Mucosa of gallbladder (tissue), 1 donor: ENCODE measurements at regions not wholly inside any gene's neighbourhood (a gene's known extent, or its start where the extent isn't known, plus 50 kb on each side); places are given as distances from the start of the nearest gene placed in this dataset.
"Not testable (repeated sequence)": the region's sequence is repeated elsewhere in the genome, so short reads cannot be mapped to it uniquely, and the experiment has no call there.

ENCODE experiments used
- DNase-seq: peaks from one replicate; pipeline ENCODE4 v3.0.0-alpha.2; 2020; ENCODE audit warnings: low spot score
- donor health status: DM: no; HTN: no; CAD: no.

DNA sequence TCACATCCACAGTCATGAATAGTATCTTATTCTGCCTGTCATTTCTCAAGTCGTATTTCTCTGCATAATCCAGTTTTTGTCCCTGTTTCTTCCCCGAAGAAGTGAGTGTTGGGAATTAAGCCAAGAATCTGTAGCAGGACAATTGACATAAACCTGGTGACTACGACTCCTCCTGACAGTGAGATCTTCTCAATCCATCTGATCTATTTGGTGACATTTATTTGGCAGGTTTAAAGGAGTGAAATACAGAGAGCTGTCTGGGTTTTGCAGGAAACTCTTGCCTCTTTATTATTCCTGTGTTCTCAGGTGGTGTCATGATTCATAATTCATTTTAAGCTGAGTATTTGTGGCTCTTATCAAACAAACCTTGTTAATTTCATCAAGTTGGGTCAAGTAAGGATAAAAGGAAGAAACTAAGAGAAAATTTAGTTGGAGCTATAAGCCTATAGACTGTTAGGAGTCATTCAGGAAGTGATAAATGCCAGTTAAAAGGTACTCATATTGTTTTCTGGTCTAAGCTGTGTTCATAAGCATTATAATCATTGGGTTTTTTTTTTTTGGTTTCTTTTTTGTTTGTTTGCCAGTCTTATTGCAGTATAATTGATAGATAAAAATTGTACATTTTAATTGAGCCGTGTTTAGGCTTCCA is 95.9 kb upstream of the PCSK1 start:
- DNase-seq = no peak

DNA sequence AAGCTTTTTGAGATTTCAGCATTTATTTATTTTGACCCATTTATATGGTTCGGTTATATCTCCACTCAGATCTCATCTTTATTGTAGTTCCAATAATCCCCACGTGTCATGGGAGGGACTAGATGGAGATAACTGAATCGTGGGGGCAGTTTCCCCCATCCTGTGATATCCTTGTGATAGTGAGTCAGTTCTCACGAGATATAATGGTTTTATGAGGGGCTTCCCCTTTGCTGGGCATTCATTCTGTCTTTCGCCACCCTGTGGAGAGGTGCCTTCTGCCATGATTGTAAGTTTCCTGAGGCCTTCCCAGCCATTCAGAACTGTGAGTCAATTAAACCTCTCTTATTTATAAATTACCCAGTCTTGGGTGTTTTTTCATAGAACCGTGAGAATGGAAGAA is 96.5 kb upstream of the PCSK1 start:
- DNase-seq = no peak

DNA sequence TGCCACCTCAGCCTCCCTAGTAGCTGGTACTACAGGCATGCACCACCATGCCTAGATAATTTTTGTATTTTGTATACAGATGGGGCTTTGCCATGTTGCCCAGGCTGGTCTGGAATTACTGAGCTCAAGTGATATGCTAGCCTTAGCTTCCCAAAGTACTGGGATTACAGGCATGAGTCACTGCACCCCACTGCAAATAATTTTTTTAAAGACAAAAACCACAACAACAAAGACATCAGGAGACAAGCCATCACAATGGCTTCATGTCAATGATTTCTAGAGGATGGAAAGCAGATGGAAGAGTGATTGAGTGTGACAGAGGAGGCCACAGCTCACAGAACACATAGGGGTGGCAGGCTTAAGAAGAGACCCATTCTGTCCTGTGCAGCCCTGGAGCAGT is 97.9 kb upstream of the PCSK1 start:
- DNase-seq = no peak

DNA sequence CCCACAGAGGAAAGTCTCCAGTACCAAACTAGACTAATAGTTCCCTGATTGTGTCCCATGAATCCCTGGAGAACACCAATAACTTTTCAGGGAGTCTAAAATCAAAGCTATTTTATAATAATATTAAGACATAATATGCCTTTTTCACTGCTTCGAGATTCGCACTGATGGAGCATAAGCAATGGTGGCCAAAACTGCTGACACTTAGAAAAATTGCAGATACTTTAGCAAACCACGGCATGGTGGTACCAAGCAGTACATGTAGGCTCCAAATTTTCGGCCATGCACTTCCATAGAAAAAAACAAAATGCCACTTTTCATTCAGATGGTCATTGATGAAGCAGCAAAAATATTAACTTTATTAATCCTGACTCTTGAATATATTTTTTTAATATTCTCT is 100.3 kb upstream of the PCSK1 start:
- DNase-seq = no peak

DNA sequence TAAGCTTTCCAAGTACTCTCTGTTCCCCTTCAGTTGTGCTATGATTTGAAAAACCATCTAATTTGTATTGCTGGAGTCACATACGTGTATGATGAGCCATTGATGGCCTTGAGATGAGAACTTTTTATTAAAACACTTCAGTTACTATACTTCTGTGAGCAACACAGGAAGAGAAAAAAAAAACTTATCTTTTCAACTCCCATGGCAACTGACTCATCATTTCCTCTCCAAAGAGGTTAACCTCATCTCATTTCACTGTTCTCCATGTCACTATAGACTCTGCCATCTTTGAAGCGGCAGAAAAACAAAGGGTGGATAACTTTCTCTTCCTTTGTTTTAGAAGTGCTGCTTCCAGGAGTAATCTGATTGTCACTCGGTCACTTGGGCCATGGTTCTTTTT is 104.3 kb upstream of the PCSK1 start:
- DNase-seq = no peak

DNA sequence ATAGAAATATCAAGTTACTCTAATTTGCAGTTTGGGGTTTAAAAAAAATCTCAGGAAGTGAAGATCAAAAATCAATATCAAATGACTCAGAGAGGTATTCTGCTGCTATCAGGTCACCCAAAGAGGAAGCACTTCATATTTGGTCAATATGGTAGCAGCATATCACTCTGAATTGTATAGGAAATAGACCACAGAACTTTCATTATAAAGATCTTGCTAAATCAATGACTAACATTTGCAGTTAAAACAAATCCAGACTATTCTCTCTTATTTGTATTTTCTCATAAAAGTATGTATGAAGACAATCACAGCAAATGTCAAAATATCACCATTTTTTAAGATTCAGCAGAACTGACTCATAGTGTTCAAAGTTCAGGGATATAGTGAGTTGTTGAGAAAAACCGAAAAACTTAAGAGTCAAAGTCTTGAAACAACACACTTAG is 105.8 kb upstream of the PCSK1 start:
- no peak for DNase-seq

DNA sequence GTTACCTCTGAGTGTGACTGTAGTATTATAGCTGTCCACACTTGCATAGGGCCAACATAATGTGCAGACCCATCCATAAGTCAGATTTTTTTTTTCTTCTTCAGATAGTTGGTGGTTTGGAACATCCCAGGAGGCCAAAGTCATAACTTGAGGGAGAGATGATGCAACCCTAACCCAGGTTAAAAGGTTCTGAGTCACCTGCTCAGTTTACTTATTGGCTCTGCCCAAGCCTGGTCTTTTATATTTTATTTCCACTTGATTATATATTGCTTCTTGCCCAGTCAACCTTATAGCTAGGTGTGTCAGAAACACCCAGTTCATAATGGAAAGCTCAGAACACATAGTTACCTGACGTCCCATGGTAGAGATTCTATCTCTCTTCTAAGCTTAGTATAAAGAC is 113.1 kb upstream of the PCSK1 start:
- no peak for DNase-seq

DNA sequence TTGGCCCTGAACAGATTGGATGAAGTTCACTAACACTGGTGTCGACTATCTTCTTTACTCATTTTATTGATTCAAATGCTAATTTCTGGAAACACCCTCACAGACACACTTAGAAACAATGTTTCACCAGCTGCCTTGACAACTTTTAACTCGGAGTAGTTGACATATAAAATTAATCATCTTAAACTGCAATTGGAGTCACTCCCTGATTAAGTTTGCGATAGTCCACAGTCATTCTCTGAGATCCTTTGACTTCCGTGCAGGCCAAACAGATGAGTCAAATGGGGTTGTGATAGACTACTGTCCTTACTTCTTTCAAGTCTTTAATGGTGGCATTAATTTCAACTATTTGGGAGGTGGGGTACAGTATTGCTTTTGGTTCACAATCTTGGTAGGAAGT is 114.4 kb upstream of the PCSK1 start:
- DNase-seq = no peak

DNA sequence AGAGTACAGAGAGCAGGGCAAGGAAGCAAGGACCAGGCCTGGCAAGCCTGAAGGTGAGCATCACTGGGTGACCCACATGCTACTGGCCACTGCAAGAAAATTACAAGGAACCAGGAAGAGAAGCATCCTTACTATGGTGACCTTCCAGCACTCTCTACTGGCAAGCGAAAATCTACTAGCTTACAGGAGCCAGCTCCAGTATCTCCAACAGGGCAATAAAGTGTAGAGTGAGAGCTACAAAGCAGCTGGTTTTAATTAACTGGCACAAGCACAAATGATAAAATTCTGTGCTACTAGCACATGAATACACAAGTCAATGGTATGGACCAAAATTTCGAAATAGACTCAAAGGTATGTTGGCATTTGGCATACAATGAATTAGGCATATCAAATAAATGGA is 113.3 kb upstream of the CAST start:
- no peak for DNase-seq

DNA sequence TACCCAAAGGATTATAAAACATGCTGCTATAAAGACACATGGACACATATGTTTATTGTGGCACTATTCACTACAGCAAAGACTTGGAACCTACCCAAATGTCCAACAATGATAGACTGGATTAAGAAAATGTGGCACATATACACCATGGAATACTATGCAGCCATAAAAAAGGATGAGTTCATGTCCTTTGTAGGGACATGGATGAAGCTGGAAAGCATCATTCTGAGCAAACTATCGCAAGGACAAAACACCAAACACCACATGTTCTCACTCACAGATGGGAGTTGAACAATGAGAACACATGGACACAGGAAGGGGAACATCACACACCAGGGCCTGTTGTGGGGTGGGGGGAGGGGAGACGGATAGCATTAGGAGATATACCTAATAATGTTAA is 101.3 kb upstream of the CAST start:
- not testable (repeated sequence) for DNase-seq

DNA sequence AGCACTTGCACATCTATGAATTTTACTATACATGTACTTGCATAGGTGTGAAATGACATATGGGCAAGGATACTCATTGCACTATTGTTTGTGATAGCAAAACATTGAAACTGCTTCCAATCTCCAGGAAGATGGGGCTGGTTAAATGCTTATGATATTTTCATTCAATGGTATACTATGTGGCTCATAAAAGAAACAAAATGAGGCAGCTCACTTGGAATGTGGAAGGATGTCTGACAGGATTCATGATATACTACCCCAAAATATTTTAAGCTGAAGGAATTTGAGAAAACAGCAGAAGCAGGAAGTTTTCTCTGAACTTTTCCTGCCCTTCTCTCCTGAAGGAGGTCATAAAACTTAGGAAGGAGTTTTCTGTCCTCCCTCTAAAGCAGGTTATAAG is 99.6 kb upstream of the CAST start:
- no peak for DNase-seq

DNA sequence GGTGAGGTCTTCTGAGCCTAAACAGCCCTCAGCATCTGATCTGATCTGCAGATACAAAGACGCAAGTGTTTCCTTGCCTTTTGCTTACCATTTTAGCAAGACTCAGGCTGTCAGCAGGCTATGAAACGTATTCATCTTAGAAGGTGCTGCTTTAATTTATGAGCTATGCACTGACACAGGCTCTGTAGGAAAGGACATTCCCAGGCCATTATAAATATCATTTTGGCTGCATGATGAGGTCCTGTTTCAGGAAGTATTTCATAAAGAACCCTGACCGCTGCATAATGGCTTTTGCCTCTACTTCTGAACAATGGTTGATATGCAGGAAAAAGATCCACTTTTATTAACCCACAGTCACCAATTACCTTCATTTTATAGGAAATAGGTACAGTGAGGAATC is 98.4 kb upstream of the CAST start:
- DNase-seq = no peak

DNA sequence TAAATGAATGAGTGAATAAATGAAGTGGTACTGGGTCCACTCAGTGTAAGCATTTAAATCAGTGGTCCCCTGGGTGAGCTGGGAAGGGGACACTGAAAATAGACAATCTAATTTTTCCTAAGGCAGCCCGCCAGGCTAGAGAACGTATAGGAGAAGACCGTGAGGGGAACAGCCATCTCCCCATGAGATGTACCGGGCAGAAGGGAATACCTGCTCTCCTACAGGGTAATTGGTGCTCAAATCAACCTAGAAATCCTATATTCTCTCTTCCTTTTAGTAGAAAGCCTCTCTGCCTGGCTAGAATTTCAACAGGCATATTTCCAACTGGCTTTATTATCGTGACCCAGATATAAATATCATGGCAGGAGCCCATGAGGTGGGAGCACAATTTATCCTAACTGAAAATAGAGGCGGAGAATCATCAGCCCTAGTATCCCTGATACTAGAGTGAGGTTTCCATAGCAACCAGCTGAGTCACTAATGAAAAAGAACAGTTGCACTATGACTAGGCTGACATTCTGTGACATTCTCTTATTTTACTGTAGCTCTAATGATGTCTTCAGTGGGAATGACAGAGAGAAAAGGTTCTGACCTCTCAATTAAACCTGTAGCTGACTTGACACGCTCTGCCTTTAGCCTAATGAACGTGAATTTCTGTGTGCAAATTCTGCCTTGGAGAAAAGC is 96.5 kb upstream of the CAST start:
- no peak for DNase-seq

DNA sequence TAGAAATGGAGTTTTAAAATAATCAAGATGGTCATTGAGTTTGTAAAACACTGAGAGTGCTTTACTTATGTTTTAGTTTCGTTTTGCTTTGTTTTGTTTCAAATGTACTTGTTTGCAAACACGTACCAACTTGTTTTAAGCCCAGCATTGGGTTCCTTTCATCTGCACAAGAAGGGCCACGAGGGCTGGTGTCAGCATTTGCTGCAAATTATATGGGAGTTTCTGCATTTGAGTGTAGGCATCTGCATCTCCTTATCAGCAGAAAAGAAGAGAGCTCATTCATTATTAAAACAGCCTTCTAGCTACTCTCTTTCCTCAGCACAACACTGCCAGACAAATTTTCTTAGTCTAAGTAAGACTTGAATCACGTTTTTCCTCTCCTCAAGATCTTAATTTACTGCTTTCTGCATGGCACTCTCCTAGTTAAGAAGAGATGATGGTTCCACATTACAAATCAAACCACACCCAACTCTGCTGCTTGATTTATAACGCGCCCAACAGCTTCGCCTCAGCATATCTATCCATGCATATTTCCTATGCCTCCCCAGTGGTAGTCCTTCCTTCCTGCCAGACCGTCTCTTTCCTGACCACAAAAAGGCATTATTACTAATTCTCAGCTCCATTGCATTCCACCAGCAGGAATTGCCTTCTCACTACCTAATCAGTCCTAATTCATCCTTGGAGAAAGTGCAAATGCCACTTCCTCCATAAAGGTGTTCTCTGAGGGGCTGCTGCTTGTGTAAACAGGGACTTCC is 95.2 kb upstream of the CAST start:
- no peak for DNase-seq

DNA sequence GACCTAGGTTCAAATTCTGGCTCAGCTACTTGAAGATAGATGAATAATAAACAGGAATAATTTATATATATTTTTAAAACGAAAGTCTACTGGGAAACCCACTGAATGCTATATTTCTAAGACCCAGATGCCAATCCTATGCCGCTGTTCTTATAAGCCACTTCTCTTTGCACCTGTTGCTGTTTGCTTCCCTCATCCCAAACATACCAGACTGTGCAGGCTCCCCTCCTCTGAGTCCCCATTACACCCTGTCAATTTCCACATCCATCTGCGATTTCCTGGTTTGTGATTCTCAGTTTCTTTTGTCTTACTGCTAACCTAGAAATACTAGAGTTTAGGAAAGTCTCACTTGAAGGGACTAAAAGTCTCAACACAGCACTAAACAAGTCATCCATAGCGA is 92.8 kb upstream of the CAST start:
- no peak for DNase-seq

DNA sequence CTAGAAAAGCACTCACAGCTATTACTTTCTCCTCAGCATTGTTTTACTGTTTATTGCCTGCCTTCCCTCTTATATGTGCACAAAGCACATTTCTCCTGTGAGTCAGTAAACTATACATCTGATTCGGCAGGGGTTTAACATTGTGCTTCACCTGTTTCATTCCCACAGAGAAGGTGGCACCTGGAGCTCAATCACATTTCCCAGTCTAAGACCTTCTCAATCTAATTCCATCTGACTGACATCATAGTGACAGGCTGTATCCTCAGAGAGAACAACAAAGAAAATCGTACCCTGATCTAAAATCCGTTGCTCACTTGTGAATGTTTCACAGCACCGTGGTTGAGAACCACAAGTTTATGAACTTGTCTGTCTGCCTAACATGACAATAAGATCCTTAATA is 92.4 kb upstream of the CAST start:
- DNase-seq = no peak

DNA sequence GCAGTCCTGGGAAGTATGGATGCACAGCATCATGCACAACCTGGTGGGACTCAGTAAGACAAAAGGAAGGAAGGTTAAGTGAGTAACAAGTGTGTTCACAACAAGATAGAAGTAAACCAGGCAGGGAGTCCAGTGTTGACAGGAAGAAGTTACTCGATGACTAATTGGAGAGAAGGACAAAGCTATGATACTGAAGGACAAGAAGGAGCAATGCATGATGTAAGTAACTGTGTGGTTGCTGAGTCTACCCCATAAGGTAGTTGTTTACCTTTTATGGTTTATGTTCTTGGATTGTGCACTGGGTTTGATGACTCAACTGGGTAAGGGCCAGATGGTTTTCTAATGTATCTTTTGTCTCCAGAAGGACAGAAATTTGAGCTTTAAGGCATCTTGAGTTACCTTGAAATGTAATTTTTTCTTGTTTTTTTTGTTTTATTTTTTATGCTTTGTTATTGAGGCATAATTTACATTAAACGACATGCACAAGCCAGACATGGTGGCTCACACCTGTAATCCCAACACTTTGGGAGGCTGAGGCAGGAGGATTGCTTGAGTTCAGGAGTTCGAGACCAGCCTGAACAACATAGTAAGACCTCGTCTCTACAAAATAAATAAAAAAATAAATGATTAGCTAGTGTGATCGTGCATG is 89.2 kb upstream of the CAST start:
- no peak for DNase-seq

DNA sequence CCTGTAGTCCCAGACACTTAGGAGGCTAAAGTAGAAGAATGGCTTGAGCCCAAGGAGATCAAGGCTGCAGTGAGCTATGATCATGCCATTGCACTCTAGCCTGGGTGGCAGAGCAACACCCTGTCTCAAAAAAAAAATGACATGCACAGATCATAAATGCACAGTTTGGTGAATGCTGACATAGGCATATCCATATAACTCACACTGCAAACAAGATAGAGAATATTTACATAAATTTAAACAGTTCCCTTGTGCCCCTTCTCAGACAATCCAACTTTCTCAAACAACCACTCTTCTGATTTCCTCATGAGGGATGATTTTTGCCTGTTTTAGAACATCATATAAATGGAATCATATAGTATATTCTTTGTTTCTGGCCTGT is 88.7 kb upstream of the CAST start:
- no peak for DNase-seq

DNA sequence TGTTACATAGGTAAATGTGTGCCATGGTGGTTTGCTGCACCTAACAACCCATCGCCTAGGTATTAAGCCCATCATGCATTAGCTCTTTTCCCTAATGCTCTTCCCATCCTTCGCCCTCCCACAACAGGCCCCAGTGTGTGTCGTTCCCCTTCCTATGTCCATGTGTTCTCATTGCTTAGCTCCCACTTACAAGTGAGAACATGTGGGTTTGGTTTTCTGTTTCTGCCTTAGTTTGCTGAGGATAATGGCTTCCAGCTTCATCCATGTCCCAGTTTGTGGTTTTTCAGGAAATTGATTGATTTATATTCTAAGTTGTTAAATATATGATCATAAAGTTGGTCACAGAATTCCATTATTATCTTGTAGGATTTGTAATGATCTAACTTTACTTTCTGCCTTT is 85.3 kb upstream of the CAST start:
- no peak for DNase-seq

DNA sequence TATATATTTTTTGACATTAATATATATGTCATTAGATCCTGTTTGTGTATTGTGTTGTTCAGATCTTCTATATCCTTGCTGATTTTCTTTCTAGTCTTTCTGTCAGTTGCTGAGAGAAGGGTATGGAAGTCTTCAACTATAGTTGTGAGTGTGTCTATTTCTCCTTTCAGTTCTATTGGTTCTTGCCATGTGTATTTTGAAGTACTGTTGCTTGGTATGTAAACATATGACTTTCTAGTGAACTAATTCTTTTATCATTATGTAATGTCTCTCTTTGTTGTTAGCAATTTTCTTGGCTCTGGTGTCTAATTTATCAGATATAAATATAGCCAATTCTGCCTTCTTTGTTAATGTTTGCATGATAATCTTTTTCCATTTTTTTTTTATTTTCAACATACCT is 84.3 kb upstream of the CAST start:
- no peak for DNase-seq

DNA sequence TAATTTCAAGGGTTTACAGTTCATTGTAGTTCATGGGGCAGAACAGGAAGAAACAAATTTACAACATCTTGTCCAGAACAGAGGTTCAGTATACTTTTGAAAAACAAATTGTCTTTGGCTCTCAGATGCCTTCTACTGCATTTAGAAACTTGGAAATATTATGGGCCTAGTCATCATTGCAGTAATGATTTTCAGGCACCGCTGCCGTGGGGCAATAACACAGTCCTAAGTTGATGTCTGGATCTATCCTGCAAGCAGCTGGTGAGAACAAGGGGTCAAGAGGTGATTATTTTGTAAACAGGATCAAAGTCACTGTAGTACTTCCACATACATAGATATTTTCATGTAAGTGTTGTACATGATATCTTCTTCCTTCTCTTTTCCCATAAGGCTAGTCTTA is 82.5 kb upstream of the CAST start:
- DNase-seq = no peak

DNA sequence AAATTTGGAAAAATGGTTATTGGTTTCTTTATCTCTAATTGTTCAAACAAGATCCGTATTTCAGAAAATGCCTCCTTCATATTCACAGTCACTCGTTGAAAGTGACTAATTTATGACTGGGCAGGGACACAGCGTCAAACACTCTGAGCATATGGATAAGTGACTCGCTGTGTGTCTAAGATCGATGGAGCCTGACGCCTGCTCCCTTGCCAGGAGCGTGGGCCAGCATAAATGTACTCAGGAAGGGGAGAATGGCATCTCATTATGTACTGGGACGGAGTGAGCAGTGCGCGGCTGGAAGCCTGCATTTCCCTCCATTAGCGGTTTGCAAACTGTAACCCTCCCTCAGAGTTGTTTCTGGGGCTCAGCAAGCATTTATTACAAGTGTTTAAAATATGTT is 79.8 kb upstream of the CAST start:
- no peak for DNase-seq

DNA sequence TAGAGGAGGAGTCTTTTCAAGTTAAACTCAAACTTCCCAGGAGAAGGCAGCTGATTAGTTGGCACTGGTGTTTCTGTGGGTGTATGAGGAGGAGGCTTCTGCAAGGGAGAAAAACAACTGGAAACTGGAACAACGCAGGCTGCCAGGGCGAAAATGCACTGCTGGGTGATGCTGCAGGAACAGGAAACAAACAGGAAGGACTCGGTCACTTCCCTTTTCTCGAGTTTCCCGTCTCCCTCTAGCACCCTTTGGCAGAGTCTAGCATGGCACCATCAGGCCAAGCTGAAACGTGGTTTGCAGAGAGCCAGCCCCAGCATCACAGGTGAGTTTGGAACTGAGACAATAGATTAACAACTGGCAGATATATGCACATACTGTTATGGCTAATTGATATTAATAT is 77.5 kb upstream of the CAST start:
- no peak for DNase-seq
